ENCODE measurements at regions not wholly inside any gene's neighbourhood (a gene's known extent, or its start where the extent isn't known, plus 50 kb on each side); places are given as distances from the start of the nearest gene placed in this dataset.

DNA sequence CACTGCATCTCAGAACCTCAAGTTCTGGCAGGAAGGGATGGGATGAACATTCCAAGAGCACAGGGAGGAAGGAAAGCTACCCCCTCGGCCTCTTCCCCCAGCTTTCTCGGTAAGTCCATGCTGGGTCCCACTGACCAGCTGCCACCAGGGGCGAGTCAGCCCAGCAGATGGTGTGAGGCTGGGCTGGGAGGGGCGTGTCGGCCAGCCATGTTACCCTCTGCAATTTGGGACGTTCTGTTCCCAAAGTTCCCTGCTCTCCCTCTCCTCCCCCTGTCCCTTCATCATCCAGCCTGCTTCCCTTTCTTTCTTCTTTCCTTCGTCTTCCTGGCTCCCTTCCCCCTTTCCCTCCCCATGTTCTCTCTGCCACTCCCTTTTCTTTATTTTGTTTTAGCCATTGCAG, 74.3 kb upstream of the TNP1 start:
- TF ChIP-seq, protein P1, sequence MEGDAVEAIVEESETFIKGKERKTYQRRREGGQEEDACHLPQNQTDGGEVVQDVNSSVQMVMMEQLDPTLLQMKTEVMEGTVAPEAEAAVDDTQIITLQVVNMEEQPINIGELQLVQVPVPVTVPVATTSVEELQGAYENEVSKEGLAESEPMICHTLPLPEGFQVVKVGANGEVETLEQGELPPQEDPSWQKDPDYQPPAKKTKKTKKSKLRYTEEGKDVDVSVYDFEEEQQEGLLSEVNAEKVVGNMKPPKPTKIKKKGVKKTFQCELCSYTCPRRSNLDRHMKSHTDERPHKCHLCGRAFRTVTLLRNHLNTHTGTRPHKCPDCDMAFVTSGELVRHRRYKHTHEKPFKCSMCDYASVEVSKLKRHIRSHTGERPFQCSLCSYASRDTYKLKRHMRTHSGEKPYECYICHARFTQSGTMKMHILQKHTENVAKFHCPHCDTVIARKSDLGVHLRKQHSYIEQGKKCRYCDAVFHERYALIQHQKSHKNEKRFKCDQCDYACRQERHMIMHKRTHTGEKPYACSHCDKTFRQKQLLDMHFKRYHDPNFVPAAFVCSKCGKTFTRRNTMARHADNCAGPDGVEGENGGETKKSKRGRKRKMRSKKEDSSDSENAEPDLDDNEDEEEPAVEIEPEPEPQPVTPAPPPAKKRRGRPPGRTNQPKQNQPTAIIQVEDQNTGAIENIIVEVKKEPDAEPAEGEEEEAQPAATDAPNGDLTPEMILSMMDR (IDR thresholded peaks at IDR 0.05), result no peak
- no peak for TF ChIP-seq POLR2AphosphoS5 (IDR thresholded peaks at IDR 0.05; ENCODE audit: low read depth, low read length)
- TF ChIP-seq, protein P2, sequence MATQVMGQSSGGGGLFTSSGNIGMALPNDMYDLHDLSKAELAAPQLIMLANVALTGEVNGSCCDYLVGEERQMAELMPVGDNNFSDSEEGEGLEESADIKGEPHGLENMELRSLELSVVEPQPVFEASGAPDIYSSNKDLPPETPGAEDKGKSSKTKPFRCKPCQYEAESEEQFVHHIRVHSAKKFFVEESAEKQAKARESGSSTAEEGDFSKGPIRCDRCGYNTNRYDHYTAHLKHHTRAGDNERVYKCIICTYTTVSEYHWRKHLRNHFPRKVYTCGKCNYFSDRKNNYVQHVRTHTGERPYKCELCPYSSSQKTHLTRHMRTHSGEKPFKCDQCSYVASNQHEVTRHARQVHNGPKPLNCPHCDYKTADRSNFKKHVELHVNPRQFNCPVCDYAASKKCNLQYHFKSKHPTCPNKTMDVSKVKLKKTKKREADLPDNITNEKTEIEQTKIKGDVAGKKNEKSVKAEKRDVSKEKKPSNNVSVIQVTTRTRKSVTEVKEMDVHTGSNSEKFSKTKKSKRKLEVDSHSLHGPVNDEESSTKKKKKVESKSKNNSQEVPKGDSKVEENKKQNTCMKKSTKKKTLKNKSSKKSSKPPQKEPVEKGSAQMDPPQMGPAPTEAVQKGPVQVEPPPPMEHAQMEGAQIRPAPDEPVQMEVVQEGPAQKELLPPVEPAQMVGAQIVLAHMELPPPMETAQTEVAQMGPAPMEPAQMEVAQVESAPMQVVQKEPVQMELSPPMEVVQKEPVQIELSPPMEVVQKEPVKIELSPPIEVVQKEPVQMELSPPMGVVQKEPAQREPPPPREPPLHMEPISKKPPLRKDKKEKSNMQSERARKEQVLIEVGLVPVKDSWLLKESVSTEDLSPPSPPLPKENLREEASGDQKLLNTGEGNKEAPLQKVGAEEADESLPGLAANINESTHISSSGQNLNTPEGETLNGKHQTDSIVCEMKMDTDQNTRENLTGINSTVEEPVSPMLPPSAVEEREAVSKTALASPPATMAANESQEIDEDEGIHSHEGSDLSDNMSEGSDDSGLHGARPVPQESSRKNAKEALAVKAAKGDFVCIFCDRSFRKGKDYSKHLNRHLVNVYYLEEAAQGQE (IDR thresholded peaks at IDR 0.05; ENCODE audit: insufficient read depth in 1 of 2, low read depth in 2 of 2, low read length in 1 of 2), result no peak

Data from Panc1 (cell line).